Trophoblast cell (in vitro differentiated cells and primary cell): ENCODE measurements at regions not wholly inside any gene's neighbourhood (a gene's known extent, or its start where the extent isn't known, plus 50 kb on each side); places are given as distances from the start of the nearest gene placed in this dataset.

Source experiments
- DNase-seq, 2 donors: peaks; one replicate each; pipeline ENCODE4 v3.0.0-alpha.2; 2016
- H2AFZ ChIP-seq: 2 replicates; pipeline ENCODE4 v1.6.1; 2013; ENCODE audit warnings: low read length, moderate library complexity, mild to moderate bottlenecking; ENCODE audit not compliant: insufficient read depth, poor library complexity
- H2AK5ac ChIP-seq: 2 replicates; pipeline ENCODE4 v1.6.1; 2013; ENCODE audit warnings: mild to moderate bottlenecking, low read length
- H2BK120ac ChIP-seq: 2 replicates; pipeline ENCODE4 v1.6.1; 2013; ENCODE audit warnings: low read length, mild to moderate bottlenecking, moderate library complexity; ENCODE audit not compliant: insufficient read depth, poor library complexity
- H2BK12ac ChIP-seq: 2 replicates; pipeline ENCODE4 v1.6.1; 2013; ENCODE audit warnings: mild to moderate bottlenecking, low read length, moderate library complexity
- H2BK5ac ChIP-seq: 2 replicates; pipeline ENCODE4 v1.6.1; 2013; ENCODE audit warnings: low read length, low read depth, moderate library complexity, mild to moderate bottlenecking; ENCODE audit not compliant: poor library complexity
- H3K14ac ChIP-seq: 2 replicates; pipeline ENCODE4 v1.6.1; 2013; ENCODE audit warnings: mild to moderate bottlenecking, low read length
- H3K18ac ChIP-seq: 2 replicates; pipeline ENCODE4 v1.6.1; 2013; ENCODE audit warnings: mild to moderate bottlenecking, low read length
- H3K23ac ChIP-seq: 2 replicates; pipeline ENCODE4 v1.6.1; 2013; ENCODE audit warnings: low read length
- H3K27ac ChIP-seq: 2 replicates; pipeline ENCODE4 v1.5.1; 2013; ENCODE audit warnings: low read depth, mild to moderate bottlenecking, inconsistent platforms, low read length, moderate library complexity
- H3K27me3 ChIP-seq: 2 replicates; pipeline ENCODE4 v1.6.1; 2013; ENCODE audit warnings: inconsistent platforms, mild to moderate bottlenecking, low read length, moderate library complexity; ENCODE audit not compliant: insufficient read depth
- H3K36me3 ChIP-seq, 2 experiments: 1 replicate in 1 of 2; 2 replicates in 1 of 2; pipeline ENCODE4 v1.6.1; 2013; ENCODE audit warnings: low read length in 2 of 2, mild to moderate bottlenecking in 2 of 2, moderate library complexity in 1 of 2; ENCODE audit not compliant: insufficient read depth in 2 of 2, control insufficient read depth in 1 of 2
- H3K4ac ChIP-seq: 2 replicates; pipeline ENCODE4 v1.6.1; 2013; ENCODE audit warnings: low read depth, mild to moderate bottlenecking, low read length, moderate library complexity
- H3K4me1 ChIP-seq, 2 experiments: 1 replicate in 1 of 2; 2 replicates in 1 of 2; pipeline ENCODE4 v1.6.1; 2013; ENCODE audit warnings: low read length in 2 of 2, mild to moderate bottlenecking in 2 of 2, moderate library complexity in 1 of 2; ENCODE audit not compliant: insufficient read depth in 2 of 2, control insufficient read depth in 1 of 2
- H3K4me2 ChIP-seq: 2 replicates; pipeline ENCODE4 v1.6.1; 2013; ENCODE audit warnings: inconsistent platforms, mild to moderate bottlenecking, low read length, moderate library complexity
- H3K4me3 ChIP-seq: 2 replicates; pipeline ENCODE4 v1.5.1; 2013; ENCODE audit warnings: mild to moderate bottlenecking, low read depth, low read length, inconsistent platforms
- H3K79me1 ChIP-seq: one replicate; pipeline ENCODE4 v1.6.1; 2013; ENCODE audit warnings: low read length
- H3K79me2 ChIP-seq: 2 replicates; pipeline ENCODE4 v1.6.1; 2013; ENCODE audit warnings: low read length, mild to moderate bottlenecking; ENCODE audit not compliant: control insufficient read depth, insufficient read depth, poor library complexity
- H3K9ac ChIP-seq: 2 replicates; pipeline ENCODE4 v1.6.1; 2013; ENCODE audit warnings: mild to moderate bottlenecking, low read length
- H3K9me3 ChIP-seq: 2 replicates; pipeline ENCODE4 v1.6.1; 2013; ENCODE audit warnings: low read depth, mild to moderate bottlenecking, control low read depth, inconsistent platforms, low read length; ENCODE audit not compliant: insufficient read depth
- H4K12ac ChIP-seq: 2 replicates; pipeline ENCODE4 v1.6.1; 2013; ENCODE audit warnings: low read depth, mild to moderate bottlenecking, low read length, moderate library complexity
- H4K8ac ChIP-seq: 2 replicates; pipeline ENCODE4 v1.6.1; 2013; ENCODE audit warnings: low read depth, mild to moderate bottlenecking, low read length, moderate library complexity
- H4K91ac ChIP-seq: one replicate; pipeline ENCODE4 v1.6.1; 2013; ENCODE audit warnings: low read depth, mild to moderate bottlenecking, low read length, moderate library complexity
- WGBS: extraction: QIAGEN DNeasy Blood & Tissue Kit; methylation state at CpG from one replicate; pipeline ENCODE4 v1.1.7; 2013; ENCODE audit warnings: missing lambda C conversion rate; ENCODE audit not compliant: insufficient read length, insufficient coverage; ENCODE audit errors: extremely low coverage; 5-methylcytosine and 5-hydroxymethylcytosine counted together

GRCh38 chr1:71223641-71224340 is 143.0 kb upstream of the ZRANB2 start:
- no peak overlapping the region for H3K9ac ChIP-seq
- H3K18ac ChIP-seq: no peak overlapping the region
- no peak overlapping the region for H4K12ac ChIP-seq
- H3K14ac ChIP-seq: no peak overlapping the region
- no peaks in the 10 kb centered on the region for H3K27me3 ChIP-seq
- no peak overlapping the region for H4K8ac ChIP-seq
- WGBS: no CpG with 5 or more reads among the region's 7 CpGs
- no peaks in the 10 kb centered on the region for H3K79me2 ChIP-seq
- H3K27ac ChIP-seq: no peak overlapping the region
- no peak overlapping the region for H3K4ac ChIP-seq
- no peak overlapping the region for H2BK120ac ChIP-seq
- no peak for DNase-seq
- no peak overlapping the region for H4K91ac ChIP-seq
- H3K79me1 ChIP-seq: no peaks in the 10 kb centered on the region
- no peaks in the 10 kb centered on the region for H3K4me1 ChIP-seq
- H3K4me2 ChIP-seq: no peak overlapping the region
- H3K4me3 ChIP-seq: no peak overlapping the region
- H2AK5ac ChIP-seq: no peak overlapping the region
- H3K23ac ChIP-seq: no peak overlapping the region
- no peak overlapping the region for H2AFZ ChIP-seq
- H3K36me3 ChIP-seq: no peaks in the 10 kb centered on the region
- no peak overlapping the region for H2BK12ac ChIP-seq
- no peaks in the 10 kb centered on the region for H3K9me3 ChIP-seq
- H2BK5ac ChIP-seq: no peak overlapping the region

- no peak overlapping the region for H3K27ac ChIP-seq
- no CpG with 5 or more reads among the region's 2 CpGs for WGBS
- no peak overlapping the region for H3K4me3 ChIP-seq
- H2AK5ac ChIP-seq: no peak overlapping the region
- H2BK12ac ChIP-seq: no peak overlapping the region
- no peaks in the 10 kb centered on the region for H3K79me1 ChIP-seq
- H3K4me2 ChIP-seq: no peak overlapping the region
- no peaks in the 10 kb centered on the region for H3K36me3 ChIP-seq
- H3K27me3 ChIP-seq: no peaks in the 10 kb centered on the region
- no peak overlapping the region for H3K4ac ChIP-seq
- no peak for DNase-seq
- H2BK120ac ChIP-seq: no peak overlapping the region
- H3K9me3 ChIP-seq: no peaks in the 10 kb centered on the region
- H4K12ac ChIP-seq: no peak overlapping the region
- H3K4me1 ChIP-seq: no peaks in the 10 kb centered on the region
- H3K18ac ChIP-seq: no peak overlapping the region
- no peak overlapping the region for H3K23ac ChIP-seq
- no peak overlapping the region for H4K8ac ChIP-seq
- H3K79me2 ChIP-seq: no peaks in the 10 kb centered on the region
- no peak overlapping the region for H3K14ac ChIP-seq
- no peak overlapping the region for H4K91ac ChIP-seq
- no peak overlapping the region for H2BK5ac ChIP-seq
- no peak overlapping the region for H3K9ac ChIP-seq
- no peak overlapping the region for H2AFZ ChIP-seq
Measured at GRCh38 chr1:71222668-71223067, 141.8 kb upstream of the ZRANB2 start.

GRCh38 chr1:71210718-71211117 is 129.9 kb upstream of the ZRANB2 start:
- H2AFZ ChIP-seq: no peak overlapping the region
- H4K91ac ChIP-seq: no peak overlapping the region
- H2BK5ac ChIP-seq: no peak overlapping the region
- no peaks in the 10 kb centered on the region for H3K27me3 ChIP-seq
- H3K4me3 ChIP-seq: no peak overlapping the region
- H2AK5ac ChIP-seq: no peak overlapping the region
- no peaks in the 10 kb centered on the region for H3K79me1 ChIP-seq
- H4K8ac ChIP-seq: no peak overlapping the region
- H3K4ac ChIP-seq: no peak overlapping the region
- H3K79me2 ChIP-seq: no peaks in the 10 kb centered on the region
- no peak overlapping the region for H2BK12ac ChIP-seq
- no peak overlapping the region for H3K27ac ChIP-seq
- H3K4me2 ChIP-seq: no peak overlapping the region
- H3K36me3 ChIP-seq: no peaks in the 10 kb centered on the region
- H3K9ac ChIP-seq: no peak overlapping the region
- no peak overlapping the region for H3K14ac ChIP-seq
- H2BK120ac ChIP-seq: no peak overlapping the region
- H3K9me3 ChIP-seq: no peaks in the 10 kb centered on the region
- WGBS: no CpG with 5 or more reads among the region's 2 CpGs
- H3K23ac ChIP-seq: no peak overlapping the region
- no peaks in the 10 kb centered on the region for H3K4me1 ChIP-seq
- H3K18ac ChIP-seq: no peak overlapping the region
- no peak overlapping the region for H4K12ac ChIP-seq
- DNase-seq: peak; percentile 3 to 36

GRCh38 chr1:71203241-71203640 is 122.4 kb upstream of the ZRANB2 start:
- no peak overlapping the region for H3K4ac ChIP-seq
- H3K23ac ChIP-seq: no peak overlapping the region

More at GRCh38 chr1:71203241-71203640, 122.4 kb upstream of the ZRANB2 start:
- no peak overlapping the region for H4K8ac ChIP-seq
- H3K4me1 ChIP-seq: no peaks in the 10 kb centered on the region
- H4K12ac ChIP-seq: no peak overlapping the region
- H4K91ac ChIP-seq: no peak overlapping the region
- no peak overlapping the region for H2AFZ ChIP-seq
- no peak overlapping the region for H2BK5ac ChIP-seq
- H2AK5ac ChIP-seq: no peak overlapping the region
- no peak overlapping the region for H3K18ac ChIP-seq
- H3K9ac ChIP-seq: no peak overlapping the region
- H3K4me3 ChIP-seq: no peak overlapping the region
- no peak overlapping the region for H2BK120ac ChIP-seq
- H3K79me1 ChIP-seq: no peaks in the 10 kb centered on the region
- H3K36me3 ChIP-seq: no peaks in the 10 kb centered on the region
- WGBS: no CpG with 5 or more reads among the region's 4 CpGs
- H3K79me2 ChIP-seq: no peaks in the 10 kb centered on the region
- no peak overlapping the region for H3K27ac ChIP-seq
- no peak overlapping the region for H3K14ac ChIP-seq
- H2BK12ac ChIP-seq: no peak overlapping the region
- no peaks in the 10 kb centered on the region for H3K9me3 ChIP-seq
- no peak for DNase-seq
- no peaks in the 10 kb centered on the region for H3K27me3 ChIP-seq
- no peak overlapping the region for H3K4me2 ChIP-seq
